ENCODE measurements at regions not wholly inside any gene's neighbourhood (a gene's known extent, or its start where the extent isn't known, plus 50 kb on each side); places are given as distances from the start of the nearest gene placed in this dataset.

GRCh38 chr2:219968685-219969345, 341.4 kb downstream of the SLC4A3 start:
- TF ChIP-seq POLR2AphosphoS5 (IDR thresholded peaks at IDR 0.05) (no peak), CTCF (IDR thresholded peaks at IDR 0.05 in 8 of 11, conservative IDR thresholded peaks at IDR 0.05 in 3 of 11) (no peak), POLR2A (IDR thresholded peaks at IDR 0.05) (no peak)
